HG03045 (cell line): ENCODE measurements at regions not wholly inside any gene's neighbourhood (a gene's known extent, or its start where the extent isn't known, plus 50 kb on each side); places are given as distances from the start of the nearest gene placed in this dataset.

ENCODE experiments used
- ATAC-seq: cut with Tn5 transposase; IDR thresholded peaks from one replicate; pipeline ENCODE4 v1.9.1; 2021; ENCODE audit warnings: mild to moderate bottlenecking, moderate library complexity; ENCODE audit not compliant: unreplicated experiment

DNA sequence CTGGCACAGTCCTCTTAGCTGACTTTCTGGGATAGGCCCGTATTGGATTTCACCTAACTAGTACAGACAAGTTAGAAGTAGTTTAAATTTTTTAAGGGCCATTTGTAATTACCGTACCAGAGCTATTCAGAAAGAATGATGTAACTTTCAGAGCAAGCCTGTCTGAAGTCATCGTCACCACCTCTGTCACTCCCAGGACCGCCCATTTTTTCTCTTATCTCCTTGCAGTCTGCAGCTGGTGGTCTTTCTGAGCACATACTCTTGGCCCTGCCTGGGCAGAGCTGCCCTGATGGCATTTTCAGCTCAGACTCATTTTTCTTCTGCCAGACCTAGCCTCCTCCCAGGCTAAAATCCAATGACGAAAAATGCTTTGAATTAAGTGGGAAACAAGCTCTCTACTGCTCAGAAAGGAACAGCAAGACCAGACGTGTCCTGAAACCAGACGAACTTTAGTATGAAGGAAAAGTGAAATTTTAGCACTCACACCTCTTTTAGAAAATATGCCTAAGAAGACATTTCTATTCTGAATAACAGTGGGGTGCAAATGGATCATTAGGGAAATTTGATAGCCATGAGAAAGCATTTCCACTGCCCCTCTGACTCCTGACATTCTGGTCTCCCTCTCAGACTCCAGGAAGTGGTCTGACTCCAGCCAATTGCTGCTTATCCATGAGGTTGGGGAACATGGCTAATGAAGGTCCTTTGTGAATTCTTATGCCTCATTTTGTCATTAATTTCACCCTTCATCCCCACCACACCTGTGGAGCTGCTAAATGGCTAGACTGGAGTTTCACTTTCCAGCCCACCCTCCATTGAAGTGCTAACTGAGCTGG, 162.4 kb upstream of the GYPA start:
- no peak for ATAC-seq

DNA sequence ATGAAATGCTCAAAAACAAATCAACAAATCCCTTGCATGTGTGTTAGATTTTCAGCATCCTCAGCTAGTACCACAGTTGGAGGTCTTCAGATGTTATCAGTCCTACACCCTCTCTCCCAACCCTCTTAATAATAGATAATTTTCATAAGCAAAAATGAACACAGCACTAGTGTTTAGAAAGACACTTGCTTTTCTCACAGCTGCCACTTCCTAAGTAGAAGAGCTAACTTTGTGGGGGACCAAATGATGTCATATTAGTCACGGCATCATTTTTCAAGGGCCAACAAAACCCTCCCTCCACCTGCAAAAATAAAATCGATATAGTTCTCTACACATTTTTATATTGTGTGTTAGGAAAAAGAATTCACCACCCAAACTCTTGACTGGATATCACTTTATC, 163.5 kb upstream of the GYPA start:
- ATAC-seq, result no peak

DNA sequence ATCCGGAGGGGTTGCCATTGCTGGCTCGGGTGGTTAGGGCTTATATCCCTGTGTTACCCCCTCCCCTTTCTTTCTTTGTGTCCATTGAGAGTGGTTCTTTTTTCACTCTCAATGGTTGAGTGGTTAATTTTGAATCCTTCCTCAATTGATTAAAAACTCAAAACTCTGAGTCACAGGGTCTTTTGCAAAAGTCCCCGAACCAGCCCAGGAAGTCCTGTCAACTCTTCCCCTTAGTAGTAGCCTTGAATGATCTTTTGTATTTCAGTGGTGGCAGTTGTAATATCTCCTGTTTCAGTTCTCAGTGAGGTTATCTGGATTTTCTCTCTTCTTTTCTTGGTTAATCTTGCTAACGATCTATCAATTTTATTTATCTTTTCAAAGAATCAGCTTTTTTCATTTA, 170.0 kb upstream of the GYPA start:
- no peak for ATAC-seq

DNA sequence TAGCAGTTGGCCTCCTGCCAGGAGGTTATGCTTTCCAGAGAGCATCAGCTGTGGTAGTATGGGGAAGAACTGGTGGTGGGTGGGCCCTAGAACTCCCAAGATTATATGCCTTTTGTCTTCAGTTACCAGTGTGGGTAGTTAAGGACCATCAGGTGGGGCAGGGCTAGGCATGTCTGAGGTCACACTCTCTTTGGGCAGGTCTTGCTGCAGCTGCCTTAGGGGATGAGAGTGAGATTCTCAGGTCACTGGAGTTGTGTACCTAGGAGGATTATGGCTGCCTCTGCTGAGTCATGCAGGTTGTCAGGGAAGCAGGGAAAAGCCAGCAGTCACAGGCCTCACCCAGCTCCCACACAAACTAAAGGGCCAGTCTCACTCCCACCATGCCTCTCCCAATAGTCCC, 172.9 kb upstream of the GYPA start:
- no peak for ATAC-seq

DNA sequence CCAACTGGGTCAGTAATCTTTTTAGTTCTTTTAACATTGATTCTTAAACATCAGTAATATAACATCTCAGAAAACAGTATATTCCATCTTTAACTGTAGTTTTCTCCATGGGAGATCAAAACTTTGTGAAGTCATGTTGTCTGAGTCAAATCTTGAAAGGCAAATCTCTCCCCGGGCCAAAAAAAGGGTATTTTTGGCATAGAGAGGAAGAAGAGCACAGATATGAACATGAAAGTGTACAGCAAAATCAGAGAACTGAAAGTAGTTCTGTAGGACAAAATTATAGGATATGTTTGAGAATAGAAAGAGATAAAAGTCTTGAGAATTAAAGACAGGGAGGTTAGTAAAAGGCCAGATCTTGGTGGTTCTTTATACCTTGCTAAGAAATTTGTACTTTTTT, 176.4 kb upstream of the GYPA start:
- ATAC-seq, result no peak

DNA sequence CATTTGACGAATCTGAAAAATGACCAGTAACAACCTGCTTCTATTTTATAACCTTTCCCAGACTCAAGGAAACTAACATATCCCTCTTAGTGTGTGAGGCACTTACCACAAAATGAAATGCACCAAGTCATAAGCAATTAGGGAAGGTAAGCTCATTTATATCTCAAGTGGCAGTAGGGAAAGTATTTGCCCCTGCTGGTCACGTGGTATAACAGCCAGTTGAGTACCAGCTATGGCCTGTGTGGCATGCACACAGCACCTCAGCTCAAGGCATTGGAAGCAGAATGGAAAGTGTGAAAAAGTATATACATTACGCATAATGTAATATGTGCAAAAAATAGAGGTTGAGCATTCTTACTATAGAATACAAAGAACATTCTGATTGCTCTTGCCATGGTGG, 178.3 kb upstream of the GYPA start:
- no peak for ATAC-seq

DNA sequence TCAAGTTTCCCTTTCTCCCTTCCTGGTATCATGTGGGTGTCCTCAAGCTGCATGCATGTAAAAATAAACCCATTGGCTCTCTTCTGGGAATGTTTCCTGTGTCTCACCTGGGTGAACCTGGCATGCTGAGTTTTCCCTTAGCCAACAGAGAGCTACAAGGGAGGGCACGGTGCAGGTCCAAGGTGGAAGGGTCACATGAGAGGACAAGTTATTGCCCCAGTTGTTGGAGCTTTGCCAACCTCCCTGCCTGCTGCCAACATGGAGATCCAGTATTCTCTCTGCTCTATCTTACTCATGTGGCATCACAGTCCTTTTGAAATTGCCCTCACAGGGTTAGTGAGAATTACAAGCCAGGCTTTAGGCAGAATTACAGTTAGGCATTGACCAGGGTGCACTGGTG, 196.1 kb upstream of the GYPA start:
- ATAC-seq, result no peak

DNA sequence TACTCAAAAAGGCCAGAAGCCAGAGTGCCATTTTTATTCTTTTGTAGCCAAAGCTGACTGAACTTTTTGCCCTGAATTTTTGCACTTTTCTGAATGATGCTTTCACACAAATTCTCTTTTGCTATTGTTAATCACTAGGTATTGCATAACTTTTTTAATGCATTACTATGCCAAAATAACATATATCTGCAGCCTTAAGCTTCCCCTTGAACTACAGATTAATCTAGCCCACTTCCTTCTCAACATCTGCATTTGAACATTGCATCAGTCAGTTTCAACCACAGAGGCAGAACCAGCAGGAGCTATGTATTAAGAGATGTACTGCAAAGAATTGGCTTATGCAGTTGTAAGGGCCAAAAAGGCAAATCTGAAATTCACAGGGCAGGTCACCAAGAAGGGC, 197.6 kb upstream of the GYPA start:
- ATAC-seq, result no peak

DNA sequence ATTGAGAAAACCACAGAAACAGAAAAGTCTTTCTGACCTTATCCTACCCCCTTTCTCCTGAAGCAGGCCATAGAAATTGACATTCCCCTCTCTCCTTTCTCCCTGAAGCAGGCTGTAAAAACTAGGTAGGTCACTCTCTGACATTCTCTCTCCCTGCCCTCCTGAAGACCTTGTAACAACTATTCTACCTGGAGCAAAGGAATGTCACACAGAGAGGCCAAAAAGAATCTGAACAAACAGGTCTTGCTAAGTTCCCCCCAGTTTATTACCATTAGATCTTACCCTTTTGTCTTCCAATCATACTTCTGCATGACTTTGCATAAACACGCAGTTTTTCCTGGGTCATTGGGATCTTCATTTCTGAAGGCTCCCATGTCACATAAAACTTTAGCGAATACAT, 198.3 kb upstream of the GYPA start:
- no peak for ATAC-seq

DNA sequence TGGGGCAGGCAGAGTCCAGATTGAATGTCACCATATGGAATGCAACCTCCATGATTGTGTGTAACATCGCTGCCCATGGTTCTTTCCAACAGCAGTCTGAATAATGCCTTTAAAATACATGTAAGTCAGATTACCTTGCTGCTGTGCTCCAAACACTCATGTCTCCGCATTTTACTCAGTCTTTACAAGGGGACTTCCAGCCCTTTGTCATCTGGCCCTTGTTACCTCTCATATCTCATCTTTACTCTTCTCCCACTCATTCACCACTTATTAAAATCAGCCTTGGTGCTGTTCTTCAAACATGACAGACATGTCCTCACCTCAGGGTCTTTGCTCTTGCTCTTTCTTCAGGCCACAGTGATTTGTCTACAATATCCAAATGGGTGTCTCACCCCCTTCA, 200.4 kb upstream of the GYPA start:
- no peak for ATAC-seq

DNA sequence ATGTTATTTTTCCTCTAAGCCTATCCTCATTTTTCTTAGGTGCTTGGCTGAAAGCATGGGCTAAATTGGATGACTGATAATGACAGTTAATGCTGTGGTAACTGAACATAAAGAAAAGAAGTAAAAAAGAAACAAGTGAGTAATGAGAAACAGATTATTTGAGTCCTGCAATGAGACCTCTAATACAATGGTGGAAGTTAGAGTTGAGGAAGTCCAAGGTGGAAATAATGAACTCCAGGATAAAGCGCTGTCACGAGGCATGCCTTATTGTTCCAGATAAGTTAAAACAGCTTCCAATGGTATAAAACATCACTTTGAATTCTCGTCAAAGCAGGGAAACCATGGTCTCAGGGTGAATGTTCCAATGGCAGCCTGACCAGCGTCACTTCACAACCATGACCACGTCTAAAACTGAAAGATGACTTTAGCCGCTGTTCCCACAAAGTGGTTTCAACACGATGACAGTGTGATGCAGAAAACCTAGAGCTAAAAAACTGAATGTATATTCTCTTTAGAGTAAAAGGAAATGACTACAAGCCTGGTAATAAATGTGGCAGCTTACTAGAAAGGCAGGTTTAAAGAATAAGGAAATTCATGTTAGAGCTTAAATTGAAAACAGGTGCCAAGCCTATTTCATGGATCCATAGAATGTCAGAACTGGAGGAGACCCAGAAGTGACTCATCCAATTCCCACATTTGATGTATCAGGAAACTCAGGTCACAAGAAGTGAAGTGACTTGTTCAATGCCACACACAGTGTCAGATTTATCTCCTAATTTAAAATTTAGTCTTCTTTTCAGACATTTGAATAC, 202.6 kb upstream of the GYPA start:
- ATAC-seq, result no peak

DNA sequence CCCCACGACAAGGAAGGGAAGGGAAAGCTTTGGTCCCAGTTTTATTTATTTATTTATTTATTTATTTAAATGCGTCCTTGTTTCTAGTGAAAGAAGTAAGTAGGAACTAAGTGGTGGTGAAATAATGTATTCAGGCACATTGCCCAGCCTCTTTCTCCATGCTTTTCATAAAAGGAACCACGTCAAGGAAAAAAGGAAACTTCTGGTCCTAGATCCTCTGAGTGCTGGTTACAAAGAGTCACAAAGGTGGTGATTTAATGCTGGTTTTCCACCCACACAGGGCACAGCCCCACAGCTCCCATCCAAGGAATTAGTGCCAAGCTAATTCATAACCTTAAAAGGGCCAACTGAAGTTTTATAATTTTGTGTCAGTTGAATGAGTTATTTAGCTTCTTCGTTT, 206.6 kb upstream of the GYPA start:
- no peak for ATAC-seq

DNA sequence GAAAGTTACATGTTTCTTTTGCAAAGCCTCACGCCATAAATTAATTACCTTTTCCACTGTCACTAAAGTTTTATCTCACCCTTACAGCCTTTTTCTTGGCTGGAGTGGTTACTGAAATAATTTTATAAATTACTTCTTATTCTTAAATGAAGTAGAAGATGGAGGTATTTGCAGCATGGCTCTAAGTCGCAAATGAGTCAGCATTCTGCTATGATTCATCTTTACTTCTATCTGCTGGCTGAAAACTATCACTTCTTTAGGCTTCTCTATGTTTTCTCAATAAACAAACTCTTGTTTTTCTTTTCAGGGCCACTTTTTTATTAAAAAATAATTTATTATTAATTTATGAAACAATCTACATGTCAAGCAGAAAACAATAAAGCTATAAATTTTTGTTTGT, 210.2 kb upstream of the GYPA start:
- ATAC-seq, result no peak

DNA sequence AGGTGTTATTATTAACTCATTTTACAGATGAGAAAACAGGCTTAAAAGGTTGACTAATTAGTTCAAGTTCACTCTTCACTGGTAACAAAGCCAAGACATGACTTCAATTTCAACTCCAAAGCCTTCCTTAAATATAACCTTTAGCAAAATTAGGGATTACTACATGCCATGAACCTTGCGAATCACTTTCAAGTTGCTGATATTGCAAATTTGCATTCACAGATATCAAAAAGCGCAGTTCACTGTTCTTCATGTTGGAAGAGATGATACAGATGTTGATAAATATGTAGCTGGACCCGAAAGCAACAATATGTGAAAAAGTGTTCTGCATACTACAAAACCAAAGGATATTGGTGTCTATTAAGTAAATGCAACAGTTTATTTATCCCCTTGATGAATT, 210.8 kb upstream of the GYPA start:
- ATAC-seq, result no peak

DNA sequence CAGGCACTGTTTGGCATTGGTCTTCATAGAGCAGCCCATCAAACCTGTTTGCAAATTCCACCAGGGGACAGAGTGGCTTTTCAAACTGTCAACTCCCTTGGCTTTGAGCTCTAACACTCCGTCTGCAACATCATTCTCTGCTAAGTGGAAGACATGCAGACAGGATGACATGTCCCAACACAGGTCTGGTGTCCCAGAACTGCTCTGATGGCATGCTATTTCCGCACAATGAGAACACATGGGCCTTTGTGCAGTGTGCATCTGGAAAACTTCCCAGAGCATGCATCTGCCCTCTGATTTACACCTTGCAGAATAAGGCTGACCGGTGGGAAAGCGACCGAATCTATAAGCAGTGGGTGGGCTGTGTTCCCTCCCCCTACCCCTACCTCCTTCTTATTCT, 212.8 kb upstream of the GYPA start:
- no peak for ATAC-seq

DNA sequence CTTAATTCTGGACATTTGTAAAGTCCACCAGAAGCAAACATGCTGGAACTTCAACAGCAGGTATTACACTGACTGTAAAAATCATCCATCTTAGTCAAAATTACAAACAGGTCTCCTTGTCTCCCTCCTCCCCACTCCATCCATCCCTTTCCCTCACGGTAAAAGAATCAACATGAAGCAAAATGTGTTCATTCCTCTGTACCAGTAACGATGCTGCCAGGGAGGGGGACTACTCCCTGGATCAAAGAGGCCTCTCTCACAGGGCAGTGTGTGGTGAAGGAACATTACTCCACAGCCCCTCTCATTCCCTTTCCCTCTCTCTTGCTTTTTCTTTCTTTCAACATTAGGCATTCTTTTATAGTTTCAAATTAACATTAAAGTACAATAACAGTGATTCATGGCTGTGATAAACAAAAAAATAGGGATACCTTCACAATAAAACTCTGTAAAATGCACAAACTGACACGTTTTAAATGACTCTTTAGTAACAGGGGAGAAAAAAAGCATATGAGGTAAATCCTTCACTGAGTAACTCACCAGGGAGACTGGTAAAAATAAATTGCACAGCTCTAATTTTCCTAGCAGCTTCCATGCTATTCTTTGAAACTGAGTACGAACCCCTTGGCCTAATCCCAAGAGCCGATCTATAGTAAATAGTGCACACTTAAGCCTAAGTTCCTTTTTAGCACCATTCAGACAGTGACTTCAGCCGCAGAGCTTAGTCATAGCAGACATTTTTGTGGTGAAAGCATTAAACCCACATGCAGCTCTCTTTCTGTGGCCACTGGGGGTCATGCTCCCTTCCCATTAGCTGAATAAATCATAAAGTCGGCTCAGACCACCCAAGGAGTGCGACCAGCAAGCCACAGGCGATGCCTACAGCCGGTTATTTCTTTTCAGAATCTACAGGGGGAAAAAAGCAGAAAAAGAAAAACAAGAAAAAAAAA, 215.6 kb upstream of the GYPA start:
- ATAC-seq, result peak; percentile 83

DNA sequence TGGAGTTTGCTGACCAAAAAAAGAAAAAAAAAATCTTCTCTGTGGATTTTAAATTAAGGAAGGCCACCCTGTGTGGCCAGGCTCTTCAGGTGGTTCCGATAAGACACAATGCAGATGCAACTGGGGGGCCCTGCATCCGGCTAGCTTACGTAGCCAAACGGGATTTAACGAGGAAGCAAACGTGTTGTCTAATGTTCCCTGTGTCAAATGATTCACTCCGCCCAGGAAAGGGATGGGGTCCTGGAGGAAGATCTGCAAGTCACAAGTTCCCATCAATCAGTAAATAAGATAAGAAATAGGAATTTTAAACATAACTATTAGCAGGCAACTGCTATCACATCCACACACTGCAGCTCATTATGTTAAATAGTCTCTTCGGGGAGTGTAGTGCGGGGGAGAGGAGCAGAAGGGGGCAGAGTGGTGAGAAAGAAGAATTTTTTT, 216.4 kb upstream of the GYPA start:
- no peak for ATAC-seq

DNA sequence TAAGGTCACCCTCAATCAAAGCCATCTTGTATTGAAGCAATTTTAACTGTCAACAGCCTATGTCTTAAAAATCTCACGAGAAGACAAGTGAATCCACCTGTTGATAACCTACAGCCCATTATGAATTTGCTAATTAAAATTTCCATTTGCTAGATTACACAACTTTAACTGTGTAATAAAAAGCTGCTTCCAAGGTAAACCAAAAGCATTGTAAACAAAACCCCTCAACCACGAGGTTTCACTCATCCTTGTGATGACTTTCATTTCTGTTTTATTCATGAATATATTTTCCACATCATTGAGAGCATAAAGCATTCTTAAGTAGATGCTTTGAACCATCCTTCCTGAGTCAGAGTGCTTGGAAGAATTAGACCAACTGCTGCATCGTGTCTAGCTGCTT, 217.5 kb upstream of the GYPA start:
- ATAC-seq, result no peak

DNA sequence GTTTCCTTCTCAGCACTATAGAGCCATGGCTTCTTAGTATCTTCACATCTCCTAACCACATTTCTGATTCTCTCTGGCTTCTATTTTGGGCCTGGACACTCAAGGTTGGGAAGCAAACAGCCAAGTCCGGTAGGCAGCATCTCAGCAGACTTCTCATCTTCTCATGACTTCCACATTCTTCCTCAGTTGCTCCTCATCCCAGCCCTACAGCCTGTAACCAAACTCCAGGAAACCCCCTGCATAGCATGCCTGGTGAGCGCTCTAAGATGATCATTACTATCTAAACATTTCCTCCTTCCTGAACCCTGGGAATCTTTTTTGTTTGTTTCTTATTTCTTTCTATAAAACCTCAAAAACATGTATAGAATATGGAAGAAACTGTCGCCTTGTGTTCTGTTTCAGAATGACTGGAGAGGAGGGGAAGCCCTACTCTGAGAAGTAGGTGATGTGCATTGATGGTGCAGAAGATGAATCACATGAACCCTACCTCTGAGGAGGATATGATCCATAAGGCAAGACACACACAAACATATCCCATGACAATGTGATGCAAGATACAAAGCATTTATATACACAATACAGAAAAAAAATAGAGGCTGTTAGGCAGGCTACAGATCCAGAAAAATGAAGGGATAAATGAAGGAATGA, 219.8 kb upstream of the GYPA start:
- no peak for ATAC-seq

DNA sequence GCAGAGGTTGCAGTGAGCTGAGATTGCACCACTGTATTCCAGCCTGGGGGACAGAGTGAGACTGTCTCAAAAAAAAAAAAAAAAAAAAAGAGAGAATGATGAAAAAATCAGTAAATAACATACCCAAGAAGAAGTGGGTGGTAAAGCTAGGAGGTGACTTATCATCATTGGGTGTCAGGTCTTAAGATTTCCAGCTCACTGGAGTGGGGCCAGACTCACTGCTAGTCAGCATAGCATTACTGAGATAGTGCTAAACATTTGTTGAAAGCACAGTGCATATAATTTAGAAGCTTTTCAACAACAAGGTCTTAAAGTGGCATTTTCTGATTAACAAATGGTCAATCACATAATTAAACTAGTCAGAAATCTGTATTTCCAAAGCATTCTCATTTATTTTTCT, 221.8 kb upstream of the GYPA start:
- ATAC-seq, result no peak

DNA sequence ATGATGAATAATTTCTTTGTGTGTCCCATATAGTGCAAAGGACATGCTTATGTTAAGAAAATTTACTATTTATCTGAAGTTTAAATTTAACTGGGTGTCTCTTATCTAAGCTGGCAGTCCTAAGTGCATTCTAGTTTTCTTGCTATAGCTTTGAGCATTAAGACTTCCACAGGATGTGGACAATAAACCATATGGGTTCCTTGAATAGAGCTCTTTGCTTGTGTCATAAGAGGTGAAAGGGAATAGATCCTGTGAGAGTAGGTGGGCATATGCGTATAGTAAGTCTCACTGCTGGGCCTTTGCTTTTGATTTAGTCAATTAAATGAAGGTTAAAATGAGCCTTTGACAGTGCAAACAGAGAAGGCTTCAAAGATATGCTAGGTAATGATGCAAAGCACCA, 223.4 kb upstream of the GYPA start:
- ATAC-seq, result no peak
